ENCODE measurements at regions not wholly inside any gene's neighbourhood (a gene's known extent, or its start where the extent isn't known, plus 50 kb on each side); places are given as distances from the start of the nearest gene placed in this dataset.

GRCh38 chr2:103103678-103104077 is 341.8 kb downstream of the TMEM182 start:
- TF ChIP-seq POLR2A (IDR thresholded peaks at IDR 0.05) (no peak), CTCF (IDR thresholded peaks at IDR 0.05) (no peak), POLR2AphosphoS5 (IDR thresholded peaks at IDR 0.05) (no peak)
